ENCODE measurements at regions not wholly inside any gene's neighbourhood (a gene's known extent, or its start where the extent isn't known, plus 50 kb on each side); places are given as distances from the start of the nearest gene placed in this dataset.
"Not testable (repeated sequence)": the region's sequence is repeated elsewhere in the genome, so short reads cannot be mapped to it uniquely, and the experiment has no call there.

GRCh38 chr5:124951661-124952060 is 205.2 kb upstream of the ZNF608 start:
- DNase-seq (ENCODE audit: low spot score): no peak
- intact Hi-C loops (cut with DNase I): no loop called here

DNA sequence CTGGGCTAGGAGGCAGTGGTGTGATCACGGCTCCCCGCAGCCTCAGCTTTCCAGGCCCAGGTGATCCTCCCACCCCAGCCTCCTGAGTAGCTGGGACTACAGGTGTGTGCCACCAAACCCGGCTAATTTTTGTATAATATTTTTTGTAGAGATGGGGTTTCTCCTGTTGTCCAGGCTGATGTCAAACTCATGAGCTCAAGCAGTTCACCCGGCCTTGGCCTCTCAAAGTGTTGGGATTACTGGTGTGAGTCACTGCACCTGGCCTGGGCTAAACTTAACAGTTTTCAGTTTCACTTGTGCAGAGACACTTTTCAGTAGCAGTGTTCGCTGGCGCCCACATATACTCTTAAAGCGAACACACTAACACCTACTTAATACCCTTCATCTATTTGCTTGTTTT is 205.6 kb upstream of the ZNF608 start:
- DNase-seq (ENCODE audit: low spot score): no peak

DNA sequence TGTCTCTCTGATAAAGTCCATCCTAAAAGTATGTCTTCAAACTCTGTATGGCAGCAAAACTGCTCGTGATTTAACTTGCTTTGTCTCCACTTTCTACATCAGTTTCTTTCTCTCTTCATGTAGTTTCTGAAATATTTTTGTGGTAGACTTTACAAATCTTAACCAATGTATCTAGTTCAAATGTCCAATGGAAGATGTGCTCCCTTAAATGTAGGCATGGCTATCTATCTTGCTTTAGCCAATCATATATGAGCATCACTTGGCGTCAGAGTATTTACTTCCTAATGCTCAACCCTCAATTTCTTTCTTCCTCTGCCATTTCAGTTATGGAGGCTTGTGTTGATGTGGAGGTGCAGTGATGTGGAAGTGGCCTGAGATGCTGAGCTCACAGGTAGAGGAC is 206.1 kb upstream of the ZNF608 start:
- intact Hi-C loops (cut with DNase I): no loop called here
- no peak for DNase-seq (ENCODE audit: low spot score)

More for the DNA sequence above, 205.6 kb upstream of the ZNF608 start:
- intact Hi-C loops (cut with DNase I): no loop called here

- intact Hi-C loops (cut with DNase I): no loop called here
Observed at GRCh38 chr5:124954784-124955183, 208.3 kb upstream of the ZNF608 start.

GRCh38 chr5:124956471-124957029 is 210.1 kb upstream of the ZNF608 start:
- DNase-seq (ENCODE audit: low spot score): no peak
- intact Hi-C loops (cut with DNase I): no loop called here

More at GRCh38 chr5:124954784-124955183, 208.3 kb upstream of the ZNF608 start:
- DNase-seq (ENCODE audit: low spot score): no peak

GRCh38 chr5:124957063-124957462 is 210.6 kb upstream of the ZNF608 start:
- intact Hi-C loops (cut with DNase I): no loop called here
- DNase-seq (ENCODE audit: low spot score): no peak

DNA sequence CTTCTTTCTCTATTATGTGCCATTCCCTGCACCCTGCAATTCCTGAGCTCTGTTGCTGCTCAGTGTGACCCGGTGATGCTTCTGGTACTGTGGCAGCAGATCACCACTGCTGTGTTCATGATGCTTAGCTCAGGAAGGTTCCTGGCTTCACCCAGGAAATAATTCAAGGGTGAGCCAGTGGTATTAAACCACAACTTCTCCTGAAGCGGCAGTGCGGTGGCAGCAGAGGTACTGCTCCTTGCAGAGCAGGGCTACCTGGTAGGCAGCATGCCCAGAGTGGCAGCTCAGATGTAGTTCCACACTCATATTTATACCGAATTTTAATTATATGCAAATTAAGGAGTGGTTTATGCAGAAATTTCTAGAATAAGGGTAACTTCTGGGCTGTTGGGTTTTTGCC is 213.8 kb upstream of the ZNF608 start:
- intact Hi-C loops (cut with DNase I): no loop called here
- DNase-seq (ENCODE audit: low spot score): no peak

- DNase-seq (ENCODE audit: low spot score): no peak
- intact Hi-C loops (cut with DNase I): no loop called here
Observed at GRCh38 chr5:124961521-124961920, 215.1 kb upstream of the ZNF608 start.

DNA sequence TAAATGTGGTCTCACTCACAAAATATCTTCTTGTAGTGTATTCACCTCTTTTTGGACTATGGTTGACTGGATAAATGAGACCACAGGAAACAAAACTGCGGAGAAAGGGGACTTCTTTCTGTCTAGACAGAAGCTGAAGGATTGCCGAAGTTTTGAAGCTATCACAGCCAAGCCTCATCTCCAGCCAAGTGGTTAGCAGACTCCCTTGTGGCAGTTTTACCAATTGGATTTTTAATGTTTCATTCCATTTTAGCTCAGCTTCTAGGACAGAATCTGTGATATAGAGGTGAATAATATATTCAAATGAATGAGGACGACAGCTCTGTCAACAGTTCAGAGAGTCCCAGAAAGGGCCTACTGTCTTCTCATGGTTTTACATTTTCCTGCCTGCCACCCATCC is 215.7 kb upstream of the ZNF608 start:
- DNase-seq (ENCODE audit: low spot score): no peak
- intact Hi-C loops (cut with DNase I): no loop called here

DNA sequence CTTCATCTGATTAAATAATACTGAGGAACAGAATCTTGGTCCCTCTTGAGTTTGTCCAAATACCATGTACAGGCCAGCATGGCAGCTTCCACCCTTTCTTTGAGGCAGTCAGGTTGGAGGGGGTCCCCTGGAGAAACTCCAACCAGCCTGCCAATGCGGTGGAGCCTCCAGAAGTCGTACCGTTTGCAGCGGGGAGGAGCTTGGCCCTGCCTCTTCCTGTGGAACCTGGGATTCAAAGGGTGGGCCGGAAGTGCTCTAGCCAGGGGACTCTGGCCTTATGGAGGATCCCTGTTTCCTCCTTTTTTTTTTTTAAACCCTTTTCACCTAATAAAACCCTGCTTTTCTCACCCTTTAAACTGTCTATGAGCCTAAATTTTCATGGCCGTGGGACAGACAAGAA is 216.3 kb upstream of the ZNF608 start:
- DNase-seq (ENCODE audit: low spot score): no peak
- intact Hi-C loops (cut with DNase I): no loop called here

- intact Hi-C loops (cut with DNase I): no loop called here
Observed at GRCh38 chr5:124963236-124963919, 216.9 kb upstream of the ZNF608 start.

GRCh38 chr5:124966741-124967140 is 220.3 kb upstream of the ZNF608 start:
- intact Hi-C loops (cut with DNase I); DNase-seq (ENCODE audit: low spot score): not testable (repeated sequence)

More at GRCh38 chr5:124963236-124963919, 216.9 kb upstream of the ZNF608 start:
- no peak for DNase-seq (ENCODE audit: low spot score)

DNA sequence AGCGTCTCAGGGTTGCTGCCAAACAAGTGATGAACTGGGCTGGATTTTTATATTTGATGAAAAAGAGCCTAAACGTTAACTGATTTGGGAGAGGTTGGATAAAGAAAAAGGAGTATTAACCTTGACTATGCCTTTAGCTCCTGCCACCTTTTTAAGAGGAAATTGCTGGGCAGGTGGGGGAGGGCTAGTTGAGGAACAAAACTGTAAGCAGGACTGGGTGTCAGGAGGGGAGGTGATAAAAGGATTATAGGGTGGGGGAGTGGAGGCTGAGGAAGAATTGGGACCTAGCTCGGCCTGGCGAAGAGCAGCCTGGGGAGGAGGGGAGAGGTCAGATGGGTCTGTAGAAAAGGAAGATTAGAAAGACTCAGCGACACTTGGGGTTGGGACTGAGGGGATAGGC is 223.9 kb upstream of the ZNF608 start:
- DNase-seq (ENCODE audit: low spot score); intact Hi-C loops (cut with DNase I): not testable (repeated sequence)

DNA sequence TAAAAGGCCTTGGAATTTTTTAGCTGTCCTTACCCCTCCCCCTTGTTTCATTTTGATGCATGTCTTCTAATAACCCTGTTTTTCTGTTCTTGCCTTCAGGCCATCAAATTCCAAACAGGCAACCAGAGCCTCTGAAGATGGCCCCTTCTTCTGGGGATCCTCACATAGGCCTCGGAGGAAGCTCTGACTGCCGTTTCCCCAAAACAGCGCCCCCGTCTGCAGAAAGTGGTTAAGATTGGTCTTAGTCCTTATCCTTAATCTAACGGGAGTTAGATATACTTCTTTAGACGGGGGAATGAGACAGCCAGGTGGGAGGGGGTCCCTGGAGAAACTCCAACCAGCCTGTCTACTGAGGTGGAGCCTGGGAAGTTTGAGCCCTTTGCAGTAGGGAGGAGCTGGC is 226.3 kb upstream of the ZNF608 start:
- intact Hi-C loops (cut with DNase I): no loop called here
- DNase-seq (ENCODE audit: low spot score): no peak

GRCh38 chr5:124973661-124974060 is 227.2 kb upstream of the ZNF608 start:
- intact Hi-C loops (cut with DNase I): no loop called here
- DNase-seq (ENCODE audit: low spot score): no peak

GRCh38 chr5:124976086-124976485 is 229.6 kb upstream of the ZNF608 start:
- intact Hi-C loops (cut with DNase I): no loop called here
- no peak for DNase-seq (ENCODE audit: low spot score)

DNA sequence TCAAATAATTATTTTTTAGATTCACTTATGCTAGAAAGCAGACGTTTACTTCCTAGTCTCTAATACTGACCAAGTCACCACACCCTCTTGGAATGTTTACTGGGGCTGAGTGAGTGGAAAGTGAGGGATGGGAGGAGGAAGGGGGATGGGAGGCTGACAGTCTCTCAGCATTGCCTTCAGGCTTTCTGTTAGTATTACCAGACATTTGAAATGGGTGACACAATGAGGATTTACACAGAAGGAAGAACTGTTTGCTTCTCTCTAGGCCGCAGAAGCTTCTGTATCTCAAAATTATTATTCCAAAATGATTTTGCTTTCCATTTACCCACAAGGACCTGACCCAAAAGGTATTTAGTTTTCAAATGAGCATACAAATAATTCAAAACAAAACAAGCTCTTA is 232.8 kb upstream of the ZNF608 start:
- DNase-seq (ENCODE audit: low spot score): no peak
- intact Hi-C loops (cut with DNase I): no loop called here

GRCh38 chr5:124980163-124980941 is 233.9 kb upstream of the ZNF608 start:
- no peak for DNase-seq (ENCODE audit: low spot score)
- intact Hi-C loops (cut with DNase I): no loop called here

DNA sequence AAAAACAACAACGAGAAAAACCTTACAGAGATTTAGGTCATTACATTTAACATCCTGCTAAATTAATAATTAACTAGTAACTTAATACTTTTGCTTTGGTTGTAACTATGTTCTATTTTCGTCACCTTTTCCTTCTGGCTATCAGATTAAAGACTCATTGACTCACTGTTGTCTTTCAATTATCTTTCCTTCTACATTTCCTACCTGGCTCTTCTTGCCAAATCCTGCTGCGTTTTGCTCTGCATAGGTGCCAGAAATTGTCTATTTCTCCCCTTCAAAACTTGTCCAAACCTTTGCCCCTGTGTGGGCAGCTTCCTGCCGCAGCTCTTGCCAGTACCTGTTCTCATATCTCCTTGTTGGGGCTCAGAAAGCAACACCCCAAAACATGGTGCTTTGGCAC is 235.5 kb upstream of the ZNF608 start:
- DNase-seq (ENCODE audit: low spot score): no peak
- intact Hi-C loops (cut with DNase I): no loop called here

DNA sequence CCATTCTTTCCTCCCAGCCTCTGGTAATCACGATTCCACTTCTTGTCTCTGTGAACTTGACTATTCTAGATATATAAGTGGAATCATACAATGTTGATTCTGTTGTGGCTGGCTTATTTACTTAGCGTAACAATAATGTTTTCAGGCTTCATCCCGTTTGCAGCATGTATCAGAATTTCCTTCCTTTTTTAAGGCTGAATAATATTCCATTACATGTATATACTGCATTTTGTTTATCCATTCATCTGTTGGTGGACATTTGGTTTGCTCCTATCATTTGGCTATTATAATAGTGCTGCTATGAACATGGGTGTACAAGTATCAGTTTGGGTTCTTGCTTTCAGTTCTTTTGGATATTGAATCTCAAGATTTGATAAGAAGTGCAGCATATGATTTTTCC is 239.7 kb upstream of the ZNF608 start:
- DNase-seq (ENCODE audit: low spot score): no peak
- intact Hi-C loops (cut with DNase I): no loop called here

DNA sequence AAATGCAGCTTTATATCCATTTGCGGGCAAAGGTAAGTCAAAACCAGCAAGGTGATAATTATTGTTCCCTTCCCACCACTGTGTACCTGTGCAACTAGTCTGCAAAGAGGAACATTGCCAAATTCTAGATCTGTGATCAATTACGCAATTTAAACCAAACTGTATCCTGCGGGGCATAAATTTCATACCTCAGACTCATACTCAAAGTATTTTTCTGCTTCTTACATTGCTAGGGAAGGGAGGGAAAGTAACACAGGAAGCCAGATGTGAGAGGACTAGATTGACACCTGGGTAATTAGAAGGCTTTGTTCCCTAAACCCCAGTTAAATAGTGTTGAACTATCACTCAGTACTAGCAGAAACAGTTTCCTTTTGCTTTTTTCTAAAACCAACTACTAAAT is 240.2 kb upstream of the ZNF608 start:
- DNase-seq (ENCODE audit: low spot score): no peak
- intact Hi-C loops (cut with DNase I): no loop called here
